Vagina (tissue), 2 donors: ENCODE measurements at regions not wholly inside any gene's neighbourhood (a gene's known extent, or its start where the extent isn't known, plus 50 kb on each side); places are given as distances from the start of the nearest gene placed in this dataset.
"Not testable (repeated sequence)": the region's sequence is repeated elsewhere in the genome, so short reads cannot be mapped to it uniquely, and the experiment has no call there.

Experiments used
- CTCF ChIP-seq, 3 experiments: fragments of 450-650 bp in 2 of 3; fragments of 200-600 bp in 1 of 3; sonication (generic) in 1 of 3; IDR thresholded peaks; one replicate each; pipeline ENCODE4 v1.5.1; 2017 to 2019; ENCODE audit warnings: antibody characterized with exemption in 3 of 3, mild to moderate bottlenecking in 2 of 3, moderate library complexity in 2 of 3
- POLR2A ChIP-seq, 2 donors: fragments of 450-650 bp; IDR thresholded peaks; one replicate each; pipeline ENCODE4 v1.6.1; 2017; ENCODE audit warnings: antibody characterized with exemption in 2 of 2, mild to moderate bottlenecking in 2 of 2, moderate library complexity in 2 of 2
- POLR2AphosphoS5 ChIP-seq, 2 donors: sonication (generic); formaldehyde crosslinking; IDR thresholded peaks; one replicate each; pipeline ENCODE4 v1.9.0; 2017; ENCODE audit warnings: antibody characterized with exemption in 2 of 2, mild to moderate bottlenecking in 2 of 2, low read depth in 1 of 2; ENCODE audit not compliant: insufficient read depth in 1 of 2

DNA sequence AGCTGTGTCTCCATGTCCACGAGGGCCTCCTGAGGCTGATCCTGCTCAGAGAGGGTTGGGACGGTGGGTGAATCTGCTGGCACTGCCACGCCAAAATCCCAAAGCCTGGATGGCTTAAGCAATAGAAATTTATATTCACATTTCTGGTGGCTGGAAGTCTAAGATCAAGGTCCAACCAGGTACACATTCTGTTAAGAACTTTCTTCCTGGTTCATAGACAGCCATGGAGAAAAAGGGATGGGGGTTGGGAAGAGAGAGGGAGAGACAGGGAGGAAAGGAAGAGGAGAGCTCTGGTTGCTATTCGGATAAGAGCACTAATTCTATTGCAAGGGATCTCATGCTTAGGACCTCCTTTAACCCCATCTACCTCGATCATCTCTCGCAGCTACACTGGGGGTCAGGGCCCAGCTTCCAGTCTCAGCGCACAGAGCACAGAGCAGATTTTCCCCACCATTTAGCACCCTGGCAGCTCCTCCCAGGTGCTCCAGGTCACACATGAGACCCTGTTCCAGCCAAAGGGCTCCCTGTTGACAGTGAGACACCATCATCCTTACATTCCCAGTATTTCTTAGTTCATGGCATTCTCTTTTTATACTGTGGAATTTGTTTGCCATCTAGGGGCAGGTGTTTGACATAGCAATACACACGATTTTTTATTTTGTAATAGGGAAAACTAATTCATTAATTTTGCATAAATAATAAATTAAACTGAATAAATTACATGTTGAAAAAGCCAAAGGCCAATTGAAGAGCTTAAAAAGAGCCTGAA lies 615.6 kb downstream of the RPIA start:
- not testable (repeated sequence) for TF ChIP-seq CTCF (IDR thresholded peaks at IDR 0.05); POLR2A (IDR thresholded peaks at IDR 0.05); POLR2AphosphoS5 (IDR thresholded peaks at IDR 0.05; ENCODE audit: insufficient read depth in 1 of 2, low read depth in 1 of 2)
